Ovary (tissue), 7 donors: ENCODE measurements at regions not wholly inside any gene's neighbourhood (a gene's known extent, or its start where the extent isn't known, plus 50 kb on each side); places are given as distances from the start of the nearest gene placed in this dataset.

ENCODE experiments used
- DNase-seq, 5 donors: peaks; one replicate each; pipeline ENCODE4 v3.0.0-alpha.2; 2019 to 2020
- H3K27ac ChIP-seq, 2 donors: fragments of 200-600 bp; one replicate each; pipeline versions ENCODE4 v1.5.1 to v1.8.0; 2019 to 2022
- H3K27me3 ChIP-seq: fragments of 200-600 bp; one replicate; pipeline ENCODE4 v1.8.0; 2022
- H3K36me3 ChIP-seq: fragments of 200-600 bp; sonication (generic); one replicate; pipeline ENCODE4 v1.5.1; 2019
- H3K4me1 ChIP-seq: one replicate; pipeline ENCODE4 v1.8.1; 2013; ENCODE audit warnings: mild to moderate bottlenecking, moderate library complexity; ENCODE audit not compliant: insufficient read depth
- H3K4me3 ChIP-seq: fragments of 200-600 bp; sonication (generic); one replicate; pipeline ENCODE4 v1.5.1; 2017
- H3K9me3 ChIP-seq, 2 donors: fragments of 200-600 bp in 1 of 2; sonication (generic) in 1 of 2; one replicate each; pipeline versions ENCODE4 v1.5.1 to v1.8.1; 2013 to 2019; ENCODE audit warnings: mild to moderate bottlenecking in 1 of 2, moderate library complexity in 1 of 2
- CTCF ChIP-seq, 3 donors: fragments of 450-650 bp in 2 of 3; fragments of 200-600 bp in 1 of 3; IDR thresholded peaks; one replicate each; pipeline versions ENCODE4 v1.5.1 to v1.8.0; 2016 to 2022; ENCODE audit warnings: antibody characterized with exemption in 3 of 3, mild to moderate bottlenecking in 1 of 3
- EP300 ChIP-seq: sonication (generic); formaldehyde crosslinking; IDR thresholded peaks from one replicate; pipeline ENCODE4 v1.6.1; 2017; ENCODE audit warnings: antibody characterized with exemption
- POLR2A ChIP-seq: fragments of 450-650 bp; IDR thresholded peaks from one replicate; pipeline ENCODE4 v1.6.1; 2017; ENCODE audit warnings: antibody characterized with exemption, mild to moderate bottlenecking, moderate library complexity
- WGBS, 3 donors: extraction: QIAGEN DNeasy Blood & Tissue Kit in 1 of 3; methylation state at CpG; one replicate each; pipeline versions ENCODE4 v1.1.5 to v1.1.7; 2013 to 2017; 5-methylcytosine and 5-hydroxymethylcytosine counted together
- intact Hi-C, 4 donors: fragments of 100-400 bp; cut with DNase I; formaldehyde crosslinking; loops; one replicate each; pipeline versions ENCODE4 v1.11.0 to v1.15.1; 2022 to 2023
- donor health status: DM: no; HTN: no; CAD: no; lungs with moderate emphysema.
- donor health status: DM: no; HTN: no; CAD: no.
- donor health status: Bipolar disorder and iron deficiency.
- donor health status: DM: no; HTN: no; CAD: no.
- donor health status: DM: yes; HTN: yes; CAD: no.

- no peaks in the 10 kb centered on the region for H3K36me3 ChIP-seq
- no peak overlapping the region for H3K27ac ChIP-seq
- no peak overlapping the region for H3K4me3 ChIP-seq
- WGBS, 3 donors, result 82 to 89% (median 87%) methylated on average over 2 of the region's 2 CpGs
- H3K9me3 ChIP-seq, result no peaks in the 10 kb centered on the region
- H3K4me1 ChIP-seq, result no peaks in the 10 kb centered on the region
- intact Hi-C loops, result no loop called here
- no peak for DNase-seq
- H3K27me3 ChIP-seq, result no peaks in the 10 kb centered on the region
- no peak for TF ChIP-seq EP300
- no peak for TF ChIP-seq CTCF (IDR thresholded peaks at IDR 0.05)
- TF ChIP-seq POLR2A, result no peak
Observed at GRCh38 chr12:83841620-83842019, 1071.0 kb downstream of the SLC6A15 start.

- Histone ChIP-seq H3K27ac (no peak overlapping the region), H3K4me1 (no peaks in the 10 kb centered on the region), H3K9me3 (no peaks in the 10 kb centered on the region), H3K27me3 (no peaks in the 10 kb centered on the region), H3K4me3 (no peak overlapping the region), H3K36me3 (no peaks in the 10 kb centered on the region)
- no peak for DNase-seq
- intact Hi-C loops, result no loop called here
- 9 to 24% (median 21%) methylated on average over 2 of the region's 2 CpGs for WGBS, 3 donors
- TF ChIP-seq EP300, result no peak
- TF ChIP-seq POLR2A, result no peak
- no peak for TF ChIP-seq CTCF (IDR thresholded peaks at IDR 0.05)
Observed at GRCh38 chr12:83827860-83828259, 1084.7 kb downstream of the SLC6A15 start.

- H3K9me3 ChIP-seq, result no peaks in the 10 kb centered on the region
- no peak for DNase-seq
- H3K4me1 ChIP-seq, result no peaks in the 10 kb centered on the region
- WGBS, 3 donors, result 43 to 55% (median 46%) methylated on average over 2 of the region's 2 CpGs
- no peaks in the 10 kb centered on the region for H3K27me3 ChIP-seq
- no peak overlapping the region for H3K4me3 ChIP-seq
- intact Hi-C loops, result no loop called here
- H3K36me3 ChIP-seq, result no peaks in the 10 kb centered on the region
- no peak overlapping the region for H3K27ac ChIP-seq
- TF ChIP-seq POLR2A (no peak), CTCF (IDR thresholded peaks at IDR 0.05) (no peak), EP300 (no peak)
Observed at GRCh38 chr12:83827193-83827592, 1085.4 kb downstream of the SLC6A15 start.

- intact Hi-C loops, result no loop called here
- no peak for TF ChIP-seq EP300
- no peak for TF ChIP-seq POLR2A
- no peak for TF ChIP-seq CTCF (IDR thresholded peaks at IDR 0.05)
- no peak for DNase-seq
- Histone ChIP-seq H3K4me1 (no peaks in the 10 kb centered on the region), H3K27me3 (no peaks in the 10 kb centered on the region), H3K36me3 (no peaks in the 10 kb centered on the region), H3K4me3 (no peak overlapping the region), H3K27ac (no peak overlapping the region), H3K9me3 (no peaks in the 10 kb centered on the region)
Observed at GRCh38 chr12:83826112-83826511, 1086.5 kb downstream of the SLC6A15 start.
